K562 (cell line): ENCODE measurements at regions not wholly inside any gene's neighbourhood (a gene's known extent, or its start where the extent isn't known, plus 50 kb on each side); places are given as distances from the start of the nearest gene placed in this dataset.

Experiments
- CEBPG ChIP-seq, 3 experiments: fragments of 200-800 bp in 1 of 3; sonication (Bioruptor generic) in 1 of 3; sonication (generic) in 1 of 3; formaldehyde crosslinking in 1 of 3; IDR thresholded peaks in 2 of 3; conservative IDR thresholded peaks in 1 of 3; 2 replicates each; pipeline versions ENCODE4 v1.6.1 to v1.8.0; 2016 to 2022; ENCODE audit warnings: missing compliant biosample characterization in 2 of 3, missing genetic modification characterization in 2 of 3, mild to moderate bottlenecking in 1 of 3, missing genetic modification reagents in 1 of 3
- CHD1 ChIP-seq: fragments of 200-600 bp; sonication (generic); IDR thresholded peaks from one replicate; pipeline ENCODE4 v1.6.1; 2012; ENCODE audit warnings: mild to moderate bottlenecking, moderate library complexity, low read length, inconsistent platforms
- CTCF ChIP-seq, 3 experiments: IDR thresholded peaks in 2 of 3; conservative IDR thresholded peaks in 1 of 3; 2 replicates each; pipeline ENCODE4 v1.5.1; 2011 to 2012; ENCODE audit warnings: low read length in 3 of 3, mild to moderate bottlenecking in 3 of 3, control low read depth in 2 of 3, improper control_type of control experiment in 1 of 3, inconsistent platforms in 1 of 3, low read depth in 1 of 3, mixed read lengths in 1 of 3, moderate library complexity in 1 of 3; ENCODE audit not compliant: insufficient read depth in 2 of 3
- EHMT2 ChIP-seq: fragments of 450-650 bp; IDR thresholded peaks from 2 replicates; pipeline ENCODE4 v1.6.1; 2018; ENCODE audit warnings: antibody characterized with exemption
- IRF2 ChIP-seq: sonication (generic); formaldehyde crosslinking; IDR thresholded peaks from 2 replicates; pipeline ENCODE4 v1.8.1; 2022; ENCODE audit warnings: mild to moderate bottlenecking, missing genetic modification reagents

GRCh38 chr4:63505714-63506460 is 903.4 kb downstream of the TECRL start:
- TF ChIP-seq CHD1 = no peak
- no peak for TF ChIP-seq CEBPG (CRISPR knock-in tag; IDR thresholded peaks at IDR 0.05)
- TF ChIP-seq CEBPG (tag; conservative IDR thresholded peaks at IDR 0.05 in 1 of 2, IDR thresholded peaks at IDR 0.05 in 1 of 2) = no peak
- no peak for TF ChIP-seq EHMT2
- TF ChIP-seq CTCF (IDR thresholded peaks at IDR 0.05 in 2 of 3, conservative IDR thresholded peaks at IDR 0.05 in 1 of 3; ENCODE audit: insufficient read depth in 2 of 3, low read depth in 1 of 3, low read length in 3 of 3) = no peak
- no peak for TF ChIP-seq IRF2
